GM03348 (cell line): ENCODE measurements at regions not wholly inside any gene's neighbourhood (a gene's known extent, or its start where the extent isn't known, plus 50 kb on each side); places are given as distances from the start of the nearest gene placed in this dataset.

Experiments
- DNase-seq: peaks from one replicate; pipeline ENCODE4 v3.0.0; 2012; ENCODE audit warnings: low spot score

GRCh38 chr1:232682248-232682647 is 52.3 kb upstream of the SIPA1L2 start:
- no peak for DNase-seq

GRCh38 chr1:232684371-232685105 is 54.6 kb upstream of the SIPA1L2 start:
- DNase-seq: no peak

- DNase-seq: no peak
Observed at GRCh38 chr1:232686346-232686745, 56.4 kb upstream of the SIPA1L2 start.

GRCh38 chr1:232687304-232687703 is 57.4 kb upstream of the SIPA1L2 start:
- DNase-seq: no peak

GRCh38 chr1:232687728-232688127 is 57.8 kb upstream of the SIPA1L2 start:
- DNase-seq: no peak

- DNase-seq: no peak
Observed at GRCh38 chr1:232688398-232688797, 58.5 kb upstream of the SIPA1L2 start.

GRCh38 chr1:232689711-232690110 is 59.8 kb upstream of the SIPA1L2 start:
- no peak for DNase-seq

- peak; percentile 38 for DNase-seq
Observed at GRCh38 chr1:232690285-232690935, 60.5 kb upstream of the SIPA1L2 start.

GRCh38 chr1:232694475-232694874 is 64.5 kb upstream of the SIPA1L2 start:
- DNase-seq: no peak

GRCh38 chr1:232695621-232696385 is 65.9 kb upstream of the SIPA1L2 start:
- DNase-seq: no peak

- no peak for DNase-seq
Observed at GRCh38 chr1:232696466-232696865, 66.5 kb upstream of the SIPA1L2 start.

- DNase-seq: no peak
Observed at GRCh38 chr1:232697187-232697822, 67.4 kb upstream of the SIPA1L2 start.

GRCh38 chr1:232699814-232700213 is 69.9 kb upstream of the SIPA1L2 start:
- DNase-seq: no peak

GRCh38 chr1:232702911-232703310 is 73.0 kb upstream of the SIPA1L2 start:
- no peak for DNase-seq

GRCh38 chr1:232704256-232704655 is 74.3 kb upstream of the SIPA1L2 start:
- no peak for DNase-seq

- DNase-seq: peak; percentile 79
Observed at GRCh38 chr1:232704694-232705680, 75.1 kb upstream of the SIPA1L2 start.

GRCh38 chr1:232705815-232706575 is 76.1 kb upstream of the SIPA1L2 start:
- DNase-seq: peak; percentile 16

GRCh38 chr1:232707142-232707541 is 77.2 kb upstream of the SIPA1L2 start:
- DNase-seq: no peak

- DNase-seq: no peak
Observed at GRCh38 chr1:232709386-232709785, 79.5 kb upstream of the SIPA1L2 start.

- DNase-seq: no peak
Observed at GRCh38 chr1:232711996-232712395, 82.1 kb upstream of the SIPA1L2 start.

- no peak for DNase-seq
Observed at GRCh38 chr1:232713785-232714184, 83.9 kb upstream of the SIPA1L2 start.
